H1 (cell line): ENCODE measurements at regions not wholly inside any gene's neighbourhood (a gene's known extent, or its start where the extent isn't known, plus 50 kb on each side); places are given as distances from the start of the nearest gene placed in this dataset.

Experiments used
- CTCF ChIA-PET: fragments of 300-600 bp; sonication (Branson Sonifier 250); formaldehyde crosslinking; loops from one replicate; lab custom pipeline; 2021; ENCODE audit not compliant: partially characterized antibody; lab: Charles Lee
- POLR2A ChIA-PET: fragments of 300-600 bp; sonication (Branson Sonifier 250); formaldehyde crosslinking; loops from one replicate; lab custom pipeline; 2021; ENCODE audit warnings: inconsistent platforms; ENCODE audit not compliant: partially characterized antibody; lab: Charles Lee
- DNase-seq, 2 experiments: peaks; one replicate each; pipeline versions ENCODE4 v3.0.0 to v3.0.0-alpha.2; 2010 to 2022; ENCODE audit warnings: low spot score in 2 of 2, low read depth in 1 of 2, mixed read lengths in 1 of 2
- FAIRE-seq: peaks from 2 replicates; lab custom pipeline; 2011; peaks lifted over from hg19 to GRCh38; lab: Jason Lieb, UNC
- H2AFZ ChIP-seq: 2 replicates; pipeline ENCODE4 v1.8.1; 2012; ENCODE audit warnings: low read length, inconsistent platforms
- H2AK5ac ChIP-seq: 2 replicates; pipeline ENCODE4 v1.6.1; 2013; ENCODE audit warnings: low read depth, low read length
- H2BK120ac ChIP-seq: replicated peaks from 2 replicates; pipeline ENCODE3; 2013; ENCODE audit warnings: low read depth, low read length, inconsistent platforms
- H2BK12ac ChIP-seq: 2 replicates; pipeline ENCODE4 v1.6.1; 2013; ENCODE audit warnings: low read depth, low read length
- H2BK15ac ChIP-seq: 2 replicates; pipeline ENCODE4 v1.6.1; 2013; ENCODE audit warnings: low read length
- H2BK20ac ChIP-seq: 2 replicates; pipeline ENCODE4 v1.6.1; 2013; ENCODE audit warnings: low read length
- H2BK5ac ChIP-seq: 2 replicates; pipeline ENCODE4 v1.6.1; 2013; ENCODE audit warnings: low read depth, low read length
- H3K14ac ChIP-seq: 2 replicates; pipeline ENCODE4 v1.6.1; 2013; ENCODE audit warnings: inconsistent platforms; ENCODE audit not compliant: insufficient read length
- H3K18ac ChIP-seq: 2 replicates; pipeline ENCODE4 v1.6.1; 2013; ENCODE audit warnings: low read length; ENCODE audit errors: extremely low read depth
- H3K23ac ChIP-seq: 2 replicates; pipeline ENCODE4 v1.6.1; 2013; ENCODE audit warnings: inconsistent platforms; ENCODE audit not compliant: insufficient read length
- H3K23me2 ChIP-seq: 2 replicates; pipeline ENCODE4 v1.6.1; 2013; ENCODE audit warnings: low read depth, low read length
- H3K27ac ChIP-seq: 2 replicates; pipeline ENCODE4 v1.6.1; 2011; ENCODE audit warnings: low read depth, low read length, inconsistent platforms
- H3K27me3 ChIP-seq, 4 experiments: replicated peaks in 1 of 4; 1 replicate in 1 of 4; 2 replicates in 3 of 4; pipeline versions ENCODE4 v1.6.1 to v1.8.1; 2011 to 2013; ENCODE audit warnings: low read length in 3 of 4, mild to moderate bottlenecking in 3 of 4, inconsistent platforms in 2 of 4, mixed read lengths in 2 of 4, moderate library complexity in 1 of 4; ENCODE audit not compliant: control insufficient read depth in 3 of 4, insufficient read depth in 3 of 4; ENCODE audit errors: extremely low read depth in 1 of 4
- H3K36me3 ChIP-seq, 4 experiments: 2 replicates each; pipeline versions ENCODE4 v1.6.1 to v1.8.1; 2011 to 2013; ENCODE audit warnings: mild to moderate bottlenecking in 4 of 4, low read length in 3 of 4, moderate library complexity in 2 of 4, control low read depth in 1 of 4, inconsistent platforms in 1 of 4; ENCODE audit not compliant: insufficient read depth in 4 of 4, control insufficient read depth in 2 of 4
- H3K4ac ChIP-seq: replicated peaks from 2 replicates; pipeline ENCODE3; 2013; ENCODE audit warnings: low read length, low read depth, mixed read lengths, inconsistent platforms; ENCODE audit not compliant: insufficient read length
- H3K4me1 ChIP-seq, 4 experiments: replicated peaks in 1 of 4; 1 replicate in 1 of 4; 2 replicates in 3 of 4; pipeline versions ENCODE4 v1.6.1 to v1.8.1; 2011 to 2013; ENCODE audit warnings: low read length in 3 of 4, inconsistent platforms in 2 of 4, mixed read lengths in 1 of 4; ENCODE audit not compliant: insufficient read depth in 4 of 4, control insufficient read depth in 3 of 4
- H3K4me2 ChIP-seq, 2 experiments: 2 replicates each; pipeline versions ENCODE4 v1.6.1 to v1.8.1; 2011 to 2013; ENCODE audit warnings: low read depth in 2 of 2, low read length in 2 of 2, control low read depth in 1 of 2, inconsistent platforms in 1 of 2, mild to moderate bottlenecking in 1 of 2; ENCODE audit not compliant: insufficient read depth in 1 of 2
- H3K4me3 ChIP-seq, 4 experiments: fragments of 200-600, 300-600 bp in 1 of 4; sonication (generic), shearing (Covaris generic), sonication (Bioruptor Twin) in 1 of 4; 2 replicates each; pipeline versions ENCODE4 v1.5.1 to v1.8.1; 2011 to 2016; ENCODE audit warnings: low read length in 4 of 4, low read depth in 3 of 4, control low read depth in 2 of 4, inconsistent platforms in 2 of 4, mild to moderate bottlenecking in 2 of 4, mixed read lengths in 1 of 4, moderate library complexity in 1 of 4; ENCODE audit not compliant: insufficient read depth in 2 of 4; ENCODE audit errors: extremely low read depth in 1 of 4
- H3K56ac ChIP-seq: replicated peaks from 2 replicates; pipeline ENCODE3; 2013; ENCODE audit warnings: low read depth, mild to moderate bottlenecking, mixed read lengths, low read length, inconsistent platforms; ENCODE audit not compliant: insufficient read length
- H3K79me1 ChIP-seq: 2 replicates; pipeline ENCODE4 v1.6.1; 2013; ENCODE audit warnings: low read depth, low read length, control low read depth
- H3K79me2 ChIP-seq, 2 experiments: 2 replicates each; pipeline versions ENCODE4 v1.6.1 to v1.8.1; 2012 to 2013; ENCODE audit warnings: low read length in 2 of 2, mild to moderate bottlenecking in 2 of 2, inconsistent platforms in 1 of 2; ENCODE audit not compliant: insufficient read depth in 2 of 2, control insufficient read depth in 1 of 2
- H3K9ac ChIP-seq, 4 experiments: replicated peaks in 1 of 4; 1 replicate in 1 of 4; 2 replicates in 3 of 4; pipeline versions ENCODE4 v1.6.1 to v1.8.1; 2011 to 2013; ENCODE audit warnings: low read depth in 3 of 4, low read length in 3 of 4, control low read depth in 2 of 4, mild to moderate bottlenecking in 2 of 4, moderate library complexity in 2 of 4, inconsistent platforms in 1 of 4; ENCODE audit errors: extremely low read depth in 1 of 4
- H3K9me3 ChIP-seq, 2 experiments: 2 replicates each; pipeline versions ENCODE4 v1.6.1 to v1.8.1; 2012 to 2013; ENCODE audit warnings: mild to moderate bottlenecking in 2 of 2, moderate library complexity in 2 of 2, control low read depth in 1 of 2, inconsistent platforms in 1 of 2, low read depth in 1 of 2, low read length in 1 of 2, mixed read lengths in 1 of 2; ENCODE audit not compliant: insufficient read depth in 2 of 2
- H4K20me1 ChIP-seq, 2 experiments: replicated peaks in 1 of 2; 2 replicates each; pipeline versions ENCODE3 to v1.8.1; 2011 to 2013; ENCODE audit warnings: inconsistent platforms in 2 of 2, low read length in 2 of 2, mild to moderate bottlenecking in 1 of 2; ENCODE audit not compliant: insufficient read depth in 2 of 2, control insufficient read depth in 1 of 2
- H4K5ac ChIP-seq: 2 replicates; pipeline ENCODE4 v1.6.1; 2013; ENCODE audit warnings: low read length, low read depth, mixed read lengths, inconsistent platforms; ENCODE audit not compliant: insufficient read length
- H4K8ac ChIP-seq: 2 replicates; pipeline ENCODE4 v1.8.0; 2013; ENCODE audit warnings: mild to moderate bottlenecking, moderate library complexity, low read length, inconsistent platforms; ENCODE audit not compliant: insufficient read depth; ENCODE audit errors: extremely low read depth
- H4K91ac ChIP-seq: replicated peaks from 2 replicates; pipeline ENCODE3; 2013; ENCODE audit warnings: low read length, mixed read lengths, inconsistent platforms; ENCODE audit not compliant: insufficient read length
- BCL11A ChIP-seq, 2 experiments: IDR thresholded peaks; one replicate each; pipeline ENCODE4 v1.6.1; 2011; ENCODE audit warnings: low read depth in 2 of 2, low read length in 2 of 2, mild to moderate bottlenecking in 2 of 2
- CBX5 ChIP-seq: fragments of 300-800, 300-1000 bp; sonication (generic); IDR thresholded peaks from 2 replicates; pipeline ENCODE4 v1.7.1; 2016; ENCODE audit warnings: antibody characterized with exemption, low read length, low read depth
- CHD1 ChIP-seq: IDR thresholded peaks from 2 replicates; pipeline ENCODE4 v1.6.1; 2012; ENCODE audit warnings: low read depth, low read length, improper control_type of control experiment
- EGR1 ChIP-seq: IDR thresholded peaks from 2 replicates; pipeline ENCODE4 v1.6.1; 2011; ENCODE audit warnings: low read depth, low read length, borderline replicate concordance
- HDAC2 ChIP-seq, 2 experiments: fragments of 300-600 bp in 1 of 2; sonication (generic) in 1 of 2; IDR thresholded peaks; 2 replicates each; pipeline ENCODE4 v1.6.1; 2011 to 2012; ENCODE audit warnings: low read depth in 2 of 2, low read length in 2 of 2, mild to moderate bottlenecking in 2 of 2, moderate library complexity in 2 of 2, borderline replicate concordance in 1 of 2, inconsistent platforms in 1 of 2
- JUN ChIP-seq: IDR thresholded peaks from 2 replicates; pipeline ENCODE4 v1.6.1; 2011; ENCODE audit warnings: low read depth, mild to moderate bottlenecking, improper control_type of control experiment, low read length
- PHF8 ChIP-seq: fragments of 200-600 bp; sonication (generic); conservative IDR thresholded peaks from 2 replicates; pipeline ENCODE4 v1.7.1; 2012; ENCODE audit warnings: low read depth, mild to moderate bottlenecking, inconsistent platforms, low read length, moderate library complexity
- POLR2A ChIP-seq, 2 experiments: IDR thresholded peaks; 1 replicate in 1 of 2; 2 replicates in 1 of 2; pipeline ENCODE4 v1.6.1; 2011; ENCODE audit warnings: low read depth in 2 of 2, low read length in 2 of 2, mild to moderate bottlenecking in 2 of 2; ENCODE audit errors: control extremely low read depth in 1 of 2
- POU5F1 ChIP-seq: IDR thresholded peaks from 2 replicates; pipeline ENCODE4 v1.6.1; 2011; ENCODE audit warnings: low read depth, mild to moderate bottlenecking, low read length, moderate library complexity
- SIRT6 ChIP-seq: IDR thresholded peaks from one replicate; pipeline ENCODE4 v1.7.1; 2012; ENCODE audit warnings: low read length, inconsistent platforms
- SP1 ChIP-seq: IDR thresholded peaks from 2 replicates; pipeline ENCODE4 v1.6.1; 2011; ENCODE audit warnings: low read depth, low read length
- SP2 ChIP-seq: IDR thresholded peaks from 2 replicates; pipeline ENCODE4 v1.6.1; 2012; ENCODE audit warnings: mild to moderate bottlenecking, low read length, inconsistent platforms
- USF2 ChIP-seq: IDR thresholded peaks from 2 replicates; pipeline ENCODE4 v1.6.1; 2011; ENCODE audit warnings: low read length, improper control_type of control experiment
- WGBS, 2 experiments: shearing (Covaris generic) in 1 of 2; methylation state at CpG; one replicate each; pipeline versions ENCODE4 v1.1.6 to v1.1.7; 2013 to 2015; ENCODE audit warnings: low lambda C conversion rate in 2 of 2, mixed read lengths in 2 of 2, inconsistent platforms in 1 of 2, low coverage in 1 of 2, missing lambda C conversion rate in 1 of 2; ENCODE audit not compliant: insufficient replicate concordance in 2 of 2, insufficient coverage in 1 of 2, insufficient read length in 1 of 2; ENCODE audit errors: extremely low coverage in 1 of 2, missing lambda C conversion rate in 1 of 2; 5-methylcytosine and 5-hydroxymethylcytosine counted together

GRCh38 chr2:184154438-184154837, 443.9 kb upstream of the ZNF804A start:
- FAIRE-seq (no peak), DNase-seq (no peak)
- Histone ChIP-seq H3K23ac (no peak overlapping the region), H3K14ac (no peak overlapping the region), H2BK20ac (no peak overlapping the region), H4K5ac (no peak overlapping the region), H2BK120ac (no peak overlapping the region), H2BK12ac (no peak overlapping the region), H3K23me2 (no peaks in the 10 kb centered on the region), H3K79me1 (no peaks in the 10 kb centered on the region), H2BK5ac (no peak overlapping the region), H3K36me3 (no peaks in the 10 kb centered on the region), H3K4me2 (no peak overlapping the region), H4K8ac (no peak overlapping the region), H4K20me1 (no peaks in the 10 kb centered on the region), H2BK15ac (no peak overlapping the region), H2AFZ (no peak overlapping the region), H3K27ac (no peak overlapping the region), H3K4me1 (no peaks in the 10 kb centered on the region; a peak in 1 of 7 replicates), H3K9ac (no peak overlapping the region), H3K4ac (no peak overlapping the region), H3K56ac (no peak overlapping the region), H3K4me3 (no peak overlapping the region), H3K18ac (no peak overlapping the region), H3K27me3 (no peaks in the 10 kb centered on the region), H3K9me3 (peaks cover 0 to 8% of the 10 kb centered on the region in 2 experiments; a peak in 1 of 4 replicates), H2AK5ac (no peak overlapping the region), H3K79me2 (no peaks in the 10 kb centered on the region), H4K91ac (no peak overlapping the region)
- 91% methylated on average over 2 of the region's 2 CpGs; no CpG with 5 or more reads in 1 of the 2 experiments for WGBS, 2 experiments
- ChIA-PET POLR2A (interaction anchor here (0.6 kb wide), 1 partner anchor 19 kb away, joined by 5 read pairs; no protein-coding TSS in a partner anchor), CTCF (no interaction called here)
- TF ChIP-seq EGR1 = no peak
- TF ChIP-seq CBX5 = no peak
- no peak for TF ChIP-seq JUN
- no peak for TF ChIP-seq PHF8
- no peak for TF ChIP-seq HDAC2 (IDR thresholded peaks at IDR 0.05; ENCODE audit: borderline replicate concordance in 1 of 2, low read depth in 2 of 2, low read length in 2 of 2)
- no peak for TF ChIP-seq SP1
- TF ChIP-seq POU5F1 = no peak
- TF ChIP-seq USF2 = no peak
- no peak for TF ChIP-seq CHD1
- no peak for TF ChIP-seq BCL11A (IDR thresholded peaks at IDR 0.05; ENCODE audit: low read depth in 2 of 2, low read length in 2 of 2)
- TF ChIP-seq SIRT6 = no peak
- TF ChIP-seq SP2 = no peak
- no peak for TF ChIP-seq POLR2A (IDR thresholded peaks at IDR 0.05; ENCODE audit: control extremely low read depth in 1 of 2, low read depth in 2 of 2, low read length in 2 of 2)
